Glutamatergic neuron (in vitro differentiated cells): ENCODE measurements at regions not wholly inside any gene's neighbourhood (a gene's known extent, or its start where the extent isn't known, plus 50 kb on each side); places are given as distances from the start of the nearest gene placed in this dataset.

Experiments used
- DNase-seq: peaks from one replicate; pipeline ENCODE4 v3.0.0; 2022
- H3K27ac Mint-ChIP-seq: one replicate; pipeline ENCODE4 v1.8.0; 2020; ENCODE audit warnings: mild to moderate bottlenecking, mixed read lengths, inconsistent platforms; ENCODE audit not compliant: unreplicated experiment
- H3K27me3 Mint-ChIP-seq: one replicate; pipeline ENCODE4 v1.8.0; 2020; ENCODE audit warnings: mild to moderate bottlenecking, moderate library complexity, mixed read lengths, inconsistent platforms; ENCODE audit not compliant: unreplicated experiment
- H3K36me3 Mint-ChIP-seq: one replicate; pipeline ENCODE4 v1.8.0; 2020; ENCODE audit warnings: mild to moderate bottlenecking, mixed read lengths, inconsistent platforms; ENCODE audit not compliant: unreplicated experiment
- H3K4me1 Mint-ChIP-seq: one replicate; pipeline ENCODE4 v1.8.0; 2020; ENCODE audit warnings: mild to moderate bottlenecking, low read depth, mixed read lengths, inconsistent platforms; ENCODE audit not compliant: unreplicated experiment
- H3K4me3 Mint-ChIP-seq: one replicate; pipeline ENCODE4 v1.8.0; 2020; ENCODE audit warnings: mild to moderate bottlenecking, mixed read lengths, inconsistent platforms; ENCODE audit not compliant: unreplicated experiment
- H3K9me3 Mint-ChIP-seq: one replicate; pipeline ENCODE4 v1.8.0; 2020; ENCODE audit warnings: mild to moderate bottlenecking, moderate library complexity, mixed read lengths, inconsistent platforms; ENCODE audit not compliant: unreplicated experiment
- TF ChIP-seq, protein P1 (sequence below): fragments of 200-600 bp; sonication (generic); IDR thresholded peaks from one replicate; pipeline ENCODE4 v1.5.0; 2021; ENCODE audit not compliant: partially characterized antibody, unreplicated experiment

- Mint-ChIP-seq H3K36me3 (peaks cover 12% of the 10 kb centered on the region), H3K4me3 (no peak overlapping the region), H3K4me1 (no peaks in the 10 kb centered on the region), H3K27me3 (peaks cover 5% of the 10 kb centered on the region), H3K27ac (no peak overlapping the region), H3K9me3 (peaks cover 1% of the 10 kb centered on the region)
- DNase-seq, result no peak
- TF ChIP-seq, protein P1, sequence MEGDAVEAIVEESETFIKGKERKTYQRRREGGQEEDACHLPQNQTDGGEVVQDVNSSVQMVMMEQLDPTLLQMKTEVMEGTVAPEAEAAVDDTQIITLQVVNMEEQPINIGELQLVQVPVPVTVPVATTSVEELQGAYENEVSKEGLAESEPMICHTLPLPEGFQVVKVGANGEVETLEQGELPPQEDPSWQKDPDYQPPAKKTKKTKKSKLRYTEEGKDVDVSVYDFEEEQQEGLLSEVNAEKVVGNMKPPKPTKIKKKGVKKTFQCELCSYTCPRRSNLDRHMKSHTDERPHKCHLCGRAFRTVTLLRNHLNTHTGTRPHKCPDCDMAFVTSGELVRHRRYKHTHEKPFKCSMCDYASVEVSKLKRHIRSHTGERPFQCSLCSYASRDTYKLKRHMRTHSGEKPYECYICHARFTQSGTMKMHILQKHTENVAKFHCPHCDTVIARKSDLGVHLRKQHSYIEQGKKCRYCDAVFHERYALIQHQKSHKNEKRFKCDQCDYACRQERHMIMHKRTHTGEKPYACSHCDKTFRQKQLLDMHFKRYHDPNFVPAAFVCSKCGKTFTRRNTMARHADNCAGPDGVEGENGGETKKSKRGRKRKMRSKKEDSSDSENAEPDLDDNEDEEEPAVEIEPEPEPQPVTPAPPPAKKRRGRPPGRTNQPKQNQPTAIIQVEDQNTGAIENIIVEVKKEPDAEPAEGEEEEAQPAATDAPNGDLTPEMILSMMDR, result no peak
Measured at GRCh38 chr7:85749696-85750453, 563.0 kb upstream of the SEMA3D start.

GRCh38 chr7:85748861-85749260, 562.0 kb upstream of the SEMA3D start:
- H3K9me3 Mint-ChIP-seq, result peaks cover 1% of the 10 kb centered on the region
- TF ChIP-seq, protein P1, result no peak
- H3K4me3 Mint-ChIP-seq, result no peak overlapping the region
- peaks cover 18% of the 10 kb centered on the region for H3K36me3 Mint-ChIP-seq
- H3K27ac Mint-ChIP-seq, result no peak overlapping the region
- DNase-seq, result no peak
- H3K4me1 Mint-ChIP-seq, result no peaks in the 10 kb centered on the region
- peaks cover 5% of the 10 kb centered on the region for H3K27me3 Mint-ChIP-seq

GRCh38 chr7:85737426-85737825, 550.6 kb upstream of the SEMA3D start:
- Mint-ChIP-seq H3K4me1 (no peaks in the 10 kb centered on the region), H3K27me3 (no peaks in the 10 kb centered on the region), H3K36me3 (peaks cover 6% of the 10 kb centered on the region), H3K27ac (no peak overlapping the region), H3K9me3 (peaks cover 4% of the 10 kb centered on the region), H3K4me3 (no peak overlapping the region)
- DNase-seq, result no peak
- TF ChIP-seq, protein P1, result no peak

DNA sequence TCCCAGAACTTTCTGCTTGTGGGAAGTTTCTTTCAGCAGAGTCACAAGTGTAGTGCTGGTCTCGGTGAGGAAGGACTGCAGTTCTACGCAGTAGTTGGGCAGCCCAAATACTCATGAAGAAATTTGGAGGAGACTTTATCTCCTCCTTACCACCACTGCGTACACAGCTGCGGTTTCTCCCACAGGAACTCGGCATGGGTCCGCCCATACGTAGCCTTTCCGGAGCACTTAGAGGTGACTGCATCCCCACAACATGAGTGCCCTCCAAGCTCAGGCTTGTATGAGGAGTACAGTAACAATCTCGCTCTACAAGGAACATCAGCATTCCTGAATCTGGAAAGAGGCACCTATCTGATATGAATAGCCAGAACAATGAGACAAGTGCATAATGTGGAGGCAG, 549.2 kb upstream of the SEMA3D start:
- Mint-ChIP-seq H3K27me3 (no peaks in the 10 kb centered on the region), H3K36me3 (peaks cover 6% of the 10 kb centered on the region)

GRCh38 chr7:85734823-85735222, 548.0 kb upstream of the SEMA3D start:
- TF ChIP-seq, protein P1, result no peak
- Mint-ChIP-seq H3K36me3 (peaks cover 6% of the 10 kb centered on the region), H3K27me3 (no peaks in the 10 kb centered on the region), H3K4me1 (no peaks in the 10 kb centered on the region), H3K9me3 (peaks cover 4% of the 10 kb centered on the region), H3K4me3 (no peak overlapping the region), H3K27ac (no peak overlapping the region)
- no peak for DNase-seq

More for the DNA sequence above, 549.2 kb upstream of the SEMA3D start:
- Mint-ChIP-seq H3K4me1 (no peaks in the 10 kb centered on the region), H3K27ac (no peak overlapping the region), H3K4me3 (no peak overlapping the region), H3K9me3 (peaks cover 4% of the 10 kb centered on the region)
- TF ChIP-seq, protein P1, result no peak
- DNase-seq, result no peak
